Liver (tissue), 8 donors: ENCODE measurements at regions not wholly inside any gene's neighbourhood (a gene's known extent, or its start where the extent isn't known, plus 50 kb on each side); places are given as distances from the start of the nearest gene placed in this dataset.

Experiments used
- DNase-seq: peaks from one replicate; pipeline ENCODE4 v3.0.0-alpha.2; 2017; ENCODE audit warnings: low spot score
- H3K27ac ChIP-seq, 2 donors: one replicate each; pipeline ENCODE4 v1.7.0; 2013; ENCODE audit warnings: inconsistent platforms in 2 of 2, low read length in 2 of 2, control low read depth in 1 of 2, low read depth in 1 of 2, mild to moderate bottlenecking in 1 of 2
- H3K27me3 ChIP-seq, 4 donors: one replicate each; pipeline versions ENCODE4 v1.6.1 to v1.7.0; 2013; ENCODE audit warnings: low read length in 3 of 4, inconsistent platforms in 1 of 4, mild to moderate bottlenecking in 1 of 4, moderate library complexity in 1 of 4; ENCODE audit not compliant: control insufficient read depth in 4 of 4, insufficient read depth in 4 of 4
- H3K36me3 ChIP-seq, 4 donors: one replicate each; pipeline versions ENCODE4 v1.6.1 to v1.7.0; 2013; ENCODE audit warnings: low read length in 3 of 4, mild to moderate bottlenecking in 3 of 4, low read depth in 1 of 4, moderate library complexity in 1 of 4; ENCODE audit not compliant: control insufficient read depth in 4 of 4, insufficient read depth in 3 of 4
- H3K4me1 ChIP-seq, 4 donors: one replicate each; pipeline versions ENCODE4 v1.6.1 to v1.7.0; 2013; ENCODE audit warnings: low read length in 3 of 4, mild to moderate bottlenecking in 3 of 4, moderate library complexity in 1 of 4; ENCODE audit not compliant: control insufficient read depth in 4 of 4, insufficient read depth in 4 of 4
- H3K4me3 ChIP-seq, 3 donors: one replicate each; pipeline versions ENCODE4 v1.6.1 to v1.7.0; 2013; ENCODE audit warnings: low read length in 3 of 3, control low read depth in 1 of 3, low read depth in 1 of 3, mild to moderate bottlenecking in 1 of 3
- H3K9ac ChIP-seq, 2 donors: one replicate each; pipeline ENCODE4 v1.7.0; 2013; ENCODE audit warnings: low read length in 2 of 2, mild to moderate bottlenecking in 2 of 2, moderate library complexity in 2 of 2, control low read depth in 1 of 2, low read depth in 1 of 2
- H3K9me3 ChIP-seq, 4 donors: one replicate each; pipeline versions ENCODE4 v1.6.1 to v1.7.0; 2013; ENCODE audit warnings: low read length in 3 of 4; ENCODE audit not compliant: control insufficient read depth in 4 of 4
- CTCF ChIP-seq: fragments of 150-350 bp; IDR thresholded peaks from 2 replicates; pipeline ENCODE4 v1.5.1; 2017; ENCODE audit warnings: improper control_type of control experiment, low read depth, low read length; ENCODE audit not compliant: missing input control
- EGR1 ChIP-seq, 2 donors: IDR thresholded peaks; 2 replicates each; pipeline ENCODE4 v1.6.1; 2016 to 2018; ENCODE audit warnings: antibody characterized with exemption in 2 of 2, low read depth in 2 of 2
- FOXA1 ChIP-seq: IDR thresholded peaks from 2 replicates; pipeline ENCODE4 v1.6.1; 2016; ENCODE audit warnings: antibody characterized with exemption
- FOXA2 ChIP-seq: IDR thresholded peaks from 2 replicates; pipeline ENCODE4 v1.6.1; 2016; ENCODE audit warnings: antibody characterized with exemption
- GABPA ChIP-seq, 2 donors: IDR thresholded peaks in 1 of 2; conservative IDR thresholded peaks in 1 of 2; 2 replicates each; pipeline ENCODE4 v1.6.1; 2016; ENCODE audit warnings: antibody characterized with exemption in 2 of 2, mild to moderate bottlenecking in 1 of 2, moderate library complexity in 1 of 2
- HNF4A ChIP-seq, 2 donors: conservative IDR thresholded peaks; 2 replicates each; pipeline ENCODE4 v1.6.1; 2016; ENCODE audit warnings: antibody characterized with exemption in 2 of 2, mild to moderate bottlenecking in 2 of 2
- HNF4G ChIP-seq: IDR thresholded peaks from 2 replicates; pipeline ENCODE4 v1.6.1; 2016; ENCODE audit warnings: antibody characterized with exemption
- JUND ChIP-seq, 2 donors: IDR thresholded peaks; 2 replicates each; pipeline ENCODE4 v1.6.1; 2016; ENCODE audit warnings: antibody characterized with exemption in 2 of 2
- MAX ChIP-seq: IDR thresholded peaks from 2 replicates; pipeline ENCODE4 v1.6.1; 2016; ENCODE audit warnings: antibody characterized with exemption
- NR2F2 ChIP-seq: IDR thresholded peaks from 2 replicates; pipeline ENCODE4 v1.6.1; 2016; ENCODE audit warnings: antibody characterized with exemption
- REST ChIP-seq: IDR thresholded peaks from 2 replicates; pipeline ENCODE4 v1.6.1; 2016; ENCODE audit warnings: antibody characterized with exemption, mild to moderate bottlenecking
- RXRA ChIP-seq, 2 donors: IDR thresholded peaks; 2 replicates each; pipeline ENCODE4 v1.6.1; 2017 to 2018; ENCODE audit warnings: antibody characterized with exemption in 2 of 2, mild to moderate bottlenecking in 1 of 2
- SP1 ChIP-seq: IDR thresholded peaks from 2 replicates; pipeline ENCODE4 v1.6.1; 2018; ENCODE audit warnings: antibody characterized with exemption, mild to moderate bottlenecking
- YY1 ChIP-seq: IDR thresholded peaks from 2 replicates; pipeline ENCODE4 v1.6.1; 2016; ENCODE audit warnings: antibody characterized with exemption, mild to moderate bottlenecking
- ZBTB33 ChIP-seq: IDR thresholded peaks from 2 replicates; pipeline ENCODE4 v1.6.1; 2016; ENCODE audit warnings: antibody characterized with exemption
- WGBS: extraction: QIAGEN DNeasy Blood & Tissue Kit; methylation state at CpG from one replicate; pipeline ENCODE4 v1.1.7; 2013; 5-methylcytosine and 5-hydroxymethylcytosine counted together
- donor health status: healthy.
- donor health status: healthy.
- donor health status: healthy.
- donor health status: healthy.
- donor health status: healthy.

- H3K27ac ChIP-seq: no peak overlapping the region
- TF ChIP-seq REST (no peak), CTCF (no peak)
- H3K4me1 ChIP-seq: no peaks in the 10 kb centered on the region
- H3K9ac ChIP-seq: no peak overlapping the region
- no peaks in the 10 kb centered on the region for H3K9me3 ChIP-seq
- 85% methylated on average over 5 of the region's 5 CpGs for WGBS
- no peak overlapping the region for H3K4me3 ChIP-seq
- H3K27me3 ChIP-seq: peaks cover 0 to 3% (median 0%) of the 10 kb centered on the region in 4 donors
- DNase-seq: no peak
- H3K36me3 ChIP-seq: no peaks in the 10 kb centered on the region
These were observed 79.6 kb upstream of the TACR1 start for GRCh38 chr2:75278821-75279379.

GRCh38 chr2:75278314-75278713 is 79.0 kb upstream of the TACR1 start:
- DNase-seq: no peak
- Histone ChIP-seq H3K4me1 (no peaks in the 10 kb centered on the region), H3K36me3 (no peaks in the 10 kb centered on the region), H3K4me3 (no peak overlapping the region), H3K9me3 (no peaks in the 10 kb centered on the region), H3K9ac (no peak overlapping the region), H3K27me3 (peaks cover 0 to 3% (median 0%) of the 10 kb centered on the region in 4 donors), H3K27ac (no peak overlapping the region)
- WGBS: 86% methylated on average over 3 of the region's 3 CpGs
- TF ChIP-seq HNF4G (no peak), FOXA2 (no peak), NR2F2 (no peak), RXRA (IDR thresholded peaks at IDR 0.05) (no peak), MAX (no peak), YY1 (no peak), FOXA1 (no peak), HNF4A (conservative IDR thresholded peaks at IDR 0.05) (no peak), SP1 (no peak), CTCF (no peak), GABPA (IDR thresholded peaks at IDR 0.05 in 1 of 2, conservative IDR thresholded peaks at IDR 0.05 in 1 of 2) (no peak), ZBTB33 (no peak), EGR1 (IDR thresholded peaks at IDR 0.05; ENCODE audit: low read depth in 2 of 2) (no peak), JUND (IDR thresholded peaks at IDR 0.05) (no peak)
